ENCODE measurements at regions not wholly inside any gene's neighbourhood (a gene's known extent, or its start where the extent isn't known, plus 50 kb on each side); places are given as distances from the start of the nearest gene placed in this dataset.
"Not testable (repeated sequence)": the region's sequence is repeated elsewhere in the genome, so short reads cannot be mapped to it uniquely, and the experiment has no call there.

DNA sequence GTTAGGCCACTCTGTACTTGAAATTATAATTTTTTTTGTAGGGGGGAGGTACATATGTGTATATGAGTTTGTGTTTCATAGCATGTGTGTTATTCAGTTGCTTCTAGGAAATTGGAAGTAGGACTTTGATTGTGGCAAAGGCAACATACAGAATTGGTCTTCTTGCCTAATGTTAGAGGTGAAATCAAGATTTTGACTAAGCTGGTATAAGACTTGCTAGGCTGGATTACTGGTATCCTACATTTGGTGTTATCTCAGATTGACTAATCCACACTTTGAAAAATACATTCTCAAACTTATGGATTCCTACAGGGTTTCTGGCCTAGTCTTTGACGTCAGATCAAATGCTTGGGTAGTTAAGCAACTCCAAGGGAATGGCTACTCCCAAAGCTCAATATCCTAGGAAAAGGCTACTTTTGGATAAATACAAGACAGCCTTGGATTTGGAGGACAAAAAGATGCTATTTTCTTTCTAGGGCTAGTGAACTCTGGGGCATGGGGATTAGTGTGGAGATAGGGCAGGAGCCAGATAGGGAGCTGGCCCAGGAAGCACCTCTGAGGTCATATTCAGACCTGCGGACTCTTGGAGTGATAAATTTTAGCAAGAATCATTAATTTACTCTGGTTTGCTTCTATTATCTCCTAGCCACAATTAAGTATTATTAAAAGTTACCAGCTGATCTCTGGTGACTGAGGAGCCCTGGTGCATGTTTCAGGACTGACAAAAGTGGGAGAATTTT lies 144.0 kb upstream of the RPS23 start:
- Histone ChIP-seq H3K9ac (ENCODE audit: low read depth, low read length) (no peak overlapping the region), H3K4me1 (ENCODE audit: insufficient read depth, low read length) (peaks cover 9% of the 10 kb centered on the region; the same call in 1 of the 2 replicates), H3K36me3 (ENCODE audit: insufficient read depth, low read length) (no peaks in the 10 kb centered on the region), H3K9me3 (ENCODE audit: control insufficient read depth, insufficient read depth, low read length) (no peaks in the 10 kb centered on the region)

DNA sequence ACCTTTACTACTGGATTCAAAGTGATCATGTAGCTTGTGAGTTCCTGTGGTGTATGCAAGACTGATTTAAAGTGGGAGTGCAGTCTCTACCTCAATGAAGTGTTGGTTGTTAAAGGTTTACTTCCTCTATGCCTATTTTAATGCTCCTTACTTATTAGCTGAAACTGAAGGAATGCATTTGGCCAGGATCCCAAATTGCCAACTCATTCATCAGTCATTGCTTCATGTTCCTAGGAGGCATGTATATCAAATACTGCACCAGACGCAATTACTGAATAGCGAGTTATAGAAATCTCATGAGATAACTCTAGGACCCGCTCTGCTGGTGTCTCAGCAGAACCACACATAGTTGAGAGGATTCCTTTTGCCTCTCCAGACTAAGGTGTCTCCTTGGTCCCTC lies 143.0 kb upstream of the RPS23 start:
- Histone ChIP-seq H3K4me1 (ENCODE audit: insufficient read depth, low read length) (peaks cover 9% of the 10 kb centered on the region; the same call in 1 of the 2 replicates), H3K36me3 (ENCODE audit: insufficient read depth, low read length) (no peaks in the 10 kb centered on the region), H3K9me3 (ENCODE audit: control insufficient read depth, insufficient read depth, low read length) (no peaks in the 10 kb centered on the region), H3K9ac (ENCODE audit: low read depth, low read length) (no peak overlapping the region)

DNA sequence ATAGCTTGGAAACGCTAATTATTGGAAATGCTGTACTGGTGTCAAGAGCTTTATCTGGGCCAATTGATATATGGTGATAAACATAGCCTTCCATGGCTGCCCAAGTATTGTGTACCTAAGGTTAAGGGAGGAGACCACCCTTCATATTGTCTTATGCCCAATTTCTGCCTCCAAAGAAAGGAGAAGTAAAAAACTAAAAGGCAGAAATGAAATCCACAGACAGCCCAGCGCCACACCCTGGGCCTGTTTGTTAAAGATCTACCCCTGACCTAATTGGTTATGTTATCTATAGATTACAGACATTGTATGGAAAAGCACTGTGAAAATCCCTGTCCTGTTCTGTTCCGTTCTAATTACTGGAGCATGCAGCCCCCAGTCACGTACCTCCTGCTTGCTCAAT lies 142.4 kb upstream of the RPS23 start:
- H3K9me3 ChIP-seq (ENCODE audit: control insufficient read depth, insufficient read depth, low read length); H3K9ac ChIP-seq (ENCODE audit: low read depth, low read length); H3K4me1 ChIP-seq (ENCODE audit: insufficient read depth, low read length); H3K36me3 ChIP-seq (ENCODE audit: insufficient read depth, low read length): not testable (repeated sequence)

DNA sequence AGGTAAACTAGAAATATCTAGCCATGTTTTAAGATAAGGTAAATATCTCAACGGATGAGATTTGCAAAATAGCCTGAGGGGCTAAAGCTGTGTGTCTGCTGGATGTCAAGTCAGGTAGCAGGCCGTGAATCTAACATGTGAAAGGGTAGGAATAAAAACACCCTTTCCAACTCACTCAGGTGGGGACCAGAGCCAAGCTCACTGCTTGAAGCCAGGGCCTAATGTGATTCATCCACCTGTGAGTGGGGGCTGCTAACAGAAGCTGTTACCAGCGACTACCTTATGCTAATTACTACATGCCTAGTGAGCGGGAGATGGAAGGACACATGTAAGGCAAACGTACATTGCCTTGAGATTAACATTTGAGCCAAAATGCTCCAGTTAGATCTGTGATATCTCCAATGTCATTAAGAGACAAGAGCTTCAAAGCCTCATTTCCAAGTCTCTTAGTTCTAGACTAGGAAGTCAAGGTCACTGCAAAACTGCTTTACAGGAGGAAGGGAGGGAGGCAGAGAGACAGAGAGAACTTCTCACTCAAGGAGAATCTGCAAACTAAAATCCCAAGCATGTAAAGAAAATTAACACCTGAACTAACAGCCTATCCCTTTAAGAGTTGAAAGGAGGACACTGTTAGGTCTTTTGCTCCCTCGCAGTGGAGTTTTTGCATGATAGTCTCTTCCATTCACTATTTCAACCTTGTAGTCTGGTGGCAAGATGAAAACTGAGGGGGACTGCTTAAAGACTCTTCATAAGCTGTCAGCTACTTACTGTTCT lies 141.6 kb upstream of the RPS23 start:
- no peaks in the 10 kb centered on the region for H3K36me3 ChIP-seq (ENCODE audit: insufficient read depth, low read length)
- no peaks in the 10 kb centered on the region for H3K9me3 ChIP-seq (ENCODE audit: control insufficient read depth, insufficient read depth, low read length)
- H3K4me1 ChIP-seq (ENCODE audit: insufficient read depth, low read length) = peaks cover 9% of the 10 kb centered on the region; the same call in 1 of the 2 replicates
- H3K9ac ChIP-seq (ENCODE audit: low read depth, low read length) = no peak overlapping the region

DNA sequence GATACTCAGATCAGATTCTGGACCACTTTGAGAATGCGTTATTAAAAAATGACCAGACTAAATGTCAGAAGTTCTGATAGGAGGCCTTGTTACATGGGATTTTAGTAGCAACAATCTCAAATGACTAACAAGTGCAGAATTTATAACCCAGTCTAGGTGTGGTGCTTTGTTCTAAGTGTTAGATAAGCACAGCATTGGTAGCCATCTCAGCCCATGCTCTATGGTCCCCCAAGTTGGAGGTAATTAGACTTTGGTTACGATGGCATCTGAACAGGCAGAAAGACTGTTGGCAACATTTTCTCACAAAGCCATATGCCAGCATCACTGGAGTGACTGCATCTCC lies 140.4 kb upstream of the RPS23 start:
- H3K4me1 ChIP-seq (ENCODE audit: insufficient read depth, low read length) = peaks cover 9% of the 10 kb centered on the region; the same call in 1 of the 2 replicates

GRCh38 chr5:82417776-82418607 lies 139.8 kb upstream of the RPS23 start:
- Histone ChIP-seq H3K36me3 (ENCODE audit: insufficient read depth, low read length) (no peaks in the 10 kb centered on the region), H3K4me1 (ENCODE audit: insufficient read depth, low read length) (peaks cover 9% of the 10 kb centered on the region; the same call in 1 of the 2 replicates), H3K9ac (ENCODE audit: low read depth, low read length) (no peak overlapping the region), H3K9me3 (ENCODE audit: control insufficient read depth, insufficient read depth, low read length) (no peaks in the 10 kb centered on the region)

More for the DNA sequence above, 140.4 kb upstream of the RPS23 start:
- no peaks in the 10 kb centered on the region for H3K36me3 ChIP-seq (ENCODE audit: insufficient read depth, low read length)
- no peaks in the 10 kb centered on the region for H3K9me3 ChIP-seq (ENCODE audit: control insufficient read depth, insufficient read depth, low read length)
- no peak overlapping the region for H3K9ac ChIP-seq (ENCODE audit: low read depth, low read length)

DNA sequence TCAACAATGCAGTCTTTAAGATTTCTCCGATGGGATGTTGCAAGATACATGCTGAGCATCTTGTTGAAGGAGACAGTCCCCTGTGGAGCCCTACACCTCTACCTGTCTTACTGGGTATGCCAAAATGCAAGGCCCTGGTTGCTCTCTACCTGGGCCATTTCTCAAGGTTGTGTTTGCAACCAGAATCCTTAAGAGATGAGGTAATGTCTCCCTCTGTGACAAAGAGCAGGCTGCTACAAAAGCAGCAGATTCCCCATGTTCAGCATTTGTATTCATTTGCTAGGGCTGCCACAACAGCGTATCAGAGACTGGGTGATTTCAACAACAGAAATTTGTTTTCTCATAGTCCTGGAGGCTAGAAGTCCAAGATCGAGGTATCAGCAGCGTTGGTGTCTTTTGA lies 138.4 kb upstream of the RPS23 start:
- no peaks in the 10 kb centered on the region for H3K9me3 ChIP-seq (ENCODE audit: control insufficient read depth, insufficient read depth, low read length)
- peaks cover 9% of the 10 kb centered on the region; the same call in 1 of the 2 replicates for H3K4me1 ChIP-seq (ENCODE audit: insufficient read depth, low read length)
- H3K36me3 ChIP-seq (ENCODE audit: insufficient read depth, low read length) = no peaks in the 10 kb centered on the region
- no peak overlapping the region for H3K9ac ChIP-seq (ENCODE audit: low read depth, low read length)

DNA sequence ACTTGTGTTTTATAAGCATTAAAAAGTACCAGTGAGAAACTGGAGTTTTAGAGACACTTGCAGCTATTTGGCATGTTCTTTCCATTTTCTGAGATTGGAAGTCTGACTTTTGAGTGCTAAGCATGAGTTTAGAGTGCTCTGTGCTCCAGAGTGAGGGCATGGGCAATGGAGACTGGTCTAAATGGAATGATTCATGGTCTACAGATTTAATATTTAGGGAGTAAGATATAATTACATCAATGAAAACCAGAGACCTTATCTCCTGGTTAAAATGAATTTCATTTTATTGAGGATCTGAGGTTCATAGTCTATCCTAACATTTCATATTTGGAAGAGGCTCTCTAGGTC lies 135.9 kb upstream of the RPS23 start:
- Histone ChIP-seq H3K9me3 (ENCODE audit: control insufficient read depth, insufficient read depth, low read length) (no peaks in the 10 kb centered on the region), H3K4me1 (ENCODE audit: insufficient read depth, low read length) (no peaks in the 10 kb centered on the region), H3K36me3 (ENCODE audit: insufficient read depth, low read length) (no peaks in the 10 kb centered on the region), H3K9ac (ENCODE audit: low read depth, low read length) (no peak overlapping the region)

GRCh38 chr5:82413302-82414040 lies 135.3 kb upstream of the RPS23 start:
- Histone ChIP-seq H3K36me3 (ENCODE audit: insufficient read depth, low read length) (no peaks in the 10 kb centered on the region), H3K4me1 (ENCODE audit: insufficient read depth, low read length) (no peaks in the 10 kb centered on the region), H3K9ac (ENCODE audit: low read depth, low read length) (no peak overlapping the region)

GRCh38 chr5:82408033-82408432 lies 129.9 kb upstream of the RPS23 start:
- peaks cover 3% of the 10 kb centered on the region for H3K4me1 ChIP-seq (ENCODE audit: insufficient read depth, low read length)
- H3K9ac ChIP-seq (ENCODE audit: low read depth, low read length) = no peak overlapping the region
- no peaks in the 10 kb centered on the region for H3K36me3 ChIP-seq (ENCODE audit: insufficient read depth, low read length)
- peaks cover 13% of the 10 kb centered on the region; the same call in 1 of the 2 replicates for H3K9me3 ChIP-seq (ENCODE audit: control insufficient read depth, insufficient read depth, low read length)

More at GRCh38 chr5:82413302-82414040, 135.3 kb upstream of the RPS23 start:
- no peaks in the 10 kb centered on the region for H3K9me3 ChIP-seq (ENCODE audit: control insufficient read depth, insufficient read depth, low read length)

DNA sequence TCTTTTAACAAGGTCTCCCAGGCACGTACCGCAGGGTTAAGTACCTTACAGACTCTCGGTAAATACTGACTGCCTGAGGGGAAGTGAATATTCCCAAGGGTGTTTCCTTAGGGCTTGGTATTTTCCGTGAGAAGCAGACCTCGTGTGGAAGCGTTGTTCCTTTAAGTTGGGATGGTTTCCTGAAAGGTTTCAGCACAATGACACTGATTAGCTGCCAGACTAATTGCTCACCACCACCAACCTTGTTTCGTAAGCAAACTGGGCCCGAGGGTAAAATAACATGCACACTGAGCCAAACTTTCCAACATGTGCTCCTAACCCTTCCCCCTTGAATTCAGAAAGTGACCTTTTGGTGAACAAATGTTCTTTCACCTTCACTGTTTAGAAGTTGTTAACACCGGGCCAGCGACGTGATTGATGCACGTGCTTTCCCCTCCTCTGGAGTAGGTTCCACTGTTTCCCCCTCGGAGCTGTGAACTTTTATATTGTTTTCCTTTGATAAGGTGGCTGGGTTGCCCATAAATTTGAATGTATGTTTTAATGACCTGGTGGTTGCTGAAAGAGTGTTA lies 128.1 kb upstream of the RPS23 start:
- H3K36me3 ChIP-seq (ENCODE audit: insufficient read depth, low read length) = no peaks in the 10 kb centered on the region
- no peak overlapping the region for H3K9ac ChIP-seq (ENCODE audit: low read depth, low read length)
- H3K4me1 ChIP-seq (ENCODE audit: insufficient read depth, low read length) = peaks cover 3% of the 10 kb centered on the region
- peaks cover 13% of the 10 kb centered on the region; the same call in 1 of the 2 replicates for H3K9me3 ChIP-seq (ENCODE audit: control insufficient read depth, insufficient read depth, low read length)

- H3K36me3 ChIP-seq (ENCODE audit: insufficient read depth, low read length) = no peaks in the 10 kb centered on the region
- no peak overlapping the region for H3K9ac ChIP-seq (ENCODE audit: low read depth, low read length)
- H3K4me1 ChIP-seq (ENCODE audit: insufficient read depth, low read length) = peaks cover 3% of the 10 kb centered on the region
- peaks cover 13% of the 10 kb centered on the region; the same call in 1 of the 2 replicates for H3K9me3 ChIP-seq (ENCODE audit: control insufficient read depth, insufficient read depth, low read length)
These were observed 127.6 kb upstream of the RPS23 start for GRCh38 chr5:82405618-82406204.

DNA sequence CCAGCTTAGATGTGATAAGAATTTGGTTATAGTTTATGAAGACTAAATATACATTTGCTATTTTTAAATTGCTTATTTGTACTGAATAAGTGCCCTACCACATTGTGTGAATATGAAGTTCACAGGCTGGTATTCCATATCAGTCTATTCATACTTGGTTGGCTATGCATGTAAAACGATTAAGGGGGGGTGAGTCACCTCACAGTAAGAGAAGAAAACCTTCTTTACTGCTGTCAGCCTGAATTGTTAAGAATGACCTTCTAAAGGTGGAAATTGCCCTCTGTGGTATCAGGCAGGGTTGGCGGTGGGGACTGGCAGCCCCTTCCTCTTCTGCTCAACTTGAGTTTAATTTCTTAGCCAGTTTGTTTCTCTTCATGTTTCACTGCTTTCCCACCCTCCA lies 127.0 kb upstream of the RPS23 start:
- Histone ChIP-seq H3K9ac (ENCODE audit: low read depth, low read length) (no peak overlapping the region), H3K9me3 (ENCODE audit: control insufficient read depth, insufficient read depth, low read length) (peaks cover 13% of the 10 kb centered on the region; the same call in 1 of the 2 replicates), H3K36me3 (ENCODE audit: insufficient read depth, low read length) (no peaks in the 10 kb centered on the region), H3K4me1 (ENCODE audit: insufficient read depth, low read length) (peaks cover 3% of the 10 kb centered on the region)

Data from ES-I3 (cell line).